ENCODE measurements at regions not wholly inside any gene's neighbourhood (a gene's known extent, or its start where the extent isn't known, plus 50 kb on each side); places are given as distances from the start of the nearest gene placed in this dataset.
"Not testable (repeated sequence)": the region's sequence is repeated elsewhere in the genome, so short reads cannot be mapped to it uniquely, and the experiment has no call there.

- no peak for DNase-seq
These were observed 130.6 kb upstream of the CMC1 start for GRCh38 chr3:28110869-28111268.

- no peak for DNase-seq
These were observed 126.5 kb upstream of the CMC1 start for GRCh38 chr3:28114893-28115292.

GRCh38 chr3:28115316-28115715 lies 126.1 kb upstream of the CMC1 start:
- no peak for DNase-seq

- no peak for DNase-seq
These were observed 123.8 kb upstream of the CMC1 start for GRCh38 chr3:28117598-28117997.

- no peak for DNase-seq
These were observed 123.3 kb upstream of the CMC1 start for GRCh38 chr3:28118087-28118486.

GRCh38 chr3:28122227-28122626 lies 119.2 kb upstream of the CMC1 start:
- DNase-seq = no peak

- no peak for DNase-seq
These were observed 116.5 kb upstream of the CMC1 start for GRCh38 chr3:28124882-28125281.

GRCh38 chr3:28125342-28125741 lies 116.1 kb upstream of the CMC1 start:
- no peak for DNase-seq

- DNase-seq = no peak
These were observed 110.6 kb upstream of the CMC1 start for GRCh38 chr3:28130836-28131235.

GRCh38 chr3:28132941-28133340 lies 108.5 kb upstream of the CMC1 start:
- no peak for DNase-seq

GRCh38 chr3:28134198-28134597 lies 107.2 kb upstream of the CMC1 start:
- no peak for DNase-seq

GRCh38 chr3:28134792-28135375 lies 106.5 kb upstream of the CMC1 start:
- DNase-seq = no peak

- DNase-seq = no peak
These were observed 104.7 kb upstream of the CMC1 start for GRCh38 chr3:28136607-28137216.

- DNase-seq = no peak
These were observed 103.3 kb upstream of the CMC1 start for GRCh38 chr3:28138043-28138610.

- DNase-seq = no peak
These were observed 102.1 kb upstream of the CMC1 start for GRCh38 chr3:28139288-28139687.

- no peak for DNase-seq
These were observed 101.3 kb upstream of the CMC1 start for GRCh38 chr3:28139967-28140634.

GRCh38 chr3:28140664-28141063 lies 100.8 kb upstream of the CMC1 start:
- DNase-seq = no peak

GRCh38 chr3:28149960-28150359 lies 91.5 kb upstream of the CMC1 start:
- no peak for DNase-seq

GRCh38 chr3:28150465-28151206 lies 90.8 kb upstream of the CMC1 start:
- no peak for DNase-seq

- DNase-seq = no peak
These were observed 90.2 kb upstream of the CMC1 start for GRCh38 chr3:28151207-28151550.

- no peak for DNase-seq
These were observed 89.7 kb upstream of the CMC1 start for GRCh38 chr3:28151608-28152228.

GRCh38 chr3:28155631-28156030 lies 85.8 kb upstream of the CMC1 start:
- DNase-seq = no peak

GRCh38 chr3:28156599-28156998 lies 84.8 kb upstream of the CMC1 start:
- DNase-seq = not testable (repeated sequence)
